ENCODE measurements at regions not wholly inside any gene's neighbourhood (a gene's known extent, or its start where the extent isn't known, plus 50 kb on each side); places are given as distances from the start of the nearest gene placed in this dataset.

GRCh38 chr21:25329227-25329825 lies 278.0 kb downstream of the MRPL39 start:
- TF ChIP-seq, protein P1, sequence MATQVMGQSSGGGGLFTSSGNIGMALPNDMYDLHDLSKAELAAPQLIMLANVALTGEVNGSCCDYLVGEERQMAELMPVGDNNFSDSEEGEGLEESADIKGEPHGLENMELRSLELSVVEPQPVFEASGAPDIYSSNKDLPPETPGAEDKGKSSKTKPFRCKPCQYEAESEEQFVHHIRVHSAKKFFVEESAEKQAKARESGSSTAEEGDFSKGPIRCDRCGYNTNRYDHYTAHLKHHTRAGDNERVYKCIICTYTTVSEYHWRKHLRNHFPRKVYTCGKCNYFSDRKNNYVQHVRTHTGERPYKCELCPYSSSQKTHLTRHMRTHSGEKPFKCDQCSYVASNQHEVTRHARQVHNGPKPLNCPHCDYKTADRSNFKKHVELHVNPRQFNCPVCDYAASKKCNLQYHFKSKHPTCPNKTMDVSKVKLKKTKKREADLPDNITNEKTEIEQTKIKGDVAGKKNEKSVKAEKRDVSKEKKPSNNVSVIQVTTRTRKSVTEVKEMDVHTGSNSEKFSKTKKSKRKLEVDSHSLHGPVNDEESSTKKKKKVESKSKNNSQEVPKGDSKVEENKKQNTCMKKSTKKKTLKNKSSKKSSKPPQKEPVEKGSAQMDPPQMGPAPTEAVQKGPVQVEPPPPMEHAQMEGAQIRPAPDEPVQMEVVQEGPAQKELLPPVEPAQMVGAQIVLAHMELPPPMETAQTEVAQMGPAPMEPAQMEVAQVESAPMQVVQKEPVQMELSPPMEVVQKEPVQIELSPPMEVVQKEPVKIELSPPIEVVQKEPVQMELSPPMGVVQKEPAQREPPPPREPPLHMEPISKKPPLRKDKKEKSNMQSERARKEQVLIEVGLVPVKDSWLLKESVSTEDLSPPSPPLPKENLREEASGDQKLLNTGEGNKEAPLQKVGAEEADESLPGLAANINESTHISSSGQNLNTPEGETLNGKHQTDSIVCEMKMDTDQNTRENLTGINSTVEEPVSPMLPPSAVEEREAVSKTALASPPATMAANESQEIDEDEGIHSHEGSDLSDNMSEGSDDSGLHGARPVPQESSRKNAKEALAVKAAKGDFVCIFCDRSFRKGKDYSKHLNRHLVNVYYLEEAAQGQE (IDR thresholded peaks at IDR 0.05; ENCODE audit: low read depth), result no peak
- no peak for TF ChIP-seq TEAD4 (IDR thresholded peaks at IDR 0.05)
- TF ChIP-seq, protein P2, sequence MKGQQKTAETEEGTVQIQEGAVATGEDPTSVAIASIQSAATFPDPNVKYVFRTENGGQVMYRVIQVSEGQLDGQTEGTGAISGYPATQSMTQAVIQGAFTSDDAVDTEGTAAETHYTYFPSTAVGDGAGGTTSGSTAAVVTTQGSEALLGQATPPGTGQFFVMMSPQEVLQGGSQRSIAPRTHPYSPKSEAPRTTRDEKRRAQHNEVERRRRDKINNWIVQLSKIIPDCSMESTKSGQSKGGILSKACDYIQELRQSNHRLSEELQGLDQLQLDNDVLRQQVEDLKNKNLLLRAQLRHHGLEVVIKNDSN (IDR thresholded peaks at IDR 0.05), result no peak
- TF ChIP-seq EP300 (IDR thresholded peaks at IDR 0.05; ENCODE audit: borderline replicate concordance), result no peak
- no peak for TF ChIP-seq TAF1 (IDR thresholded peaks at IDR 0.05; ENCODE audit: low read depth)
